ENCODE measurements at regions not wholly inside any gene's neighbourhood (a gene's known extent, or its start where the extent isn't known, plus 50 kb on each side); places are given as distances from the start of the nearest gene placed in this dataset.

DNA sequence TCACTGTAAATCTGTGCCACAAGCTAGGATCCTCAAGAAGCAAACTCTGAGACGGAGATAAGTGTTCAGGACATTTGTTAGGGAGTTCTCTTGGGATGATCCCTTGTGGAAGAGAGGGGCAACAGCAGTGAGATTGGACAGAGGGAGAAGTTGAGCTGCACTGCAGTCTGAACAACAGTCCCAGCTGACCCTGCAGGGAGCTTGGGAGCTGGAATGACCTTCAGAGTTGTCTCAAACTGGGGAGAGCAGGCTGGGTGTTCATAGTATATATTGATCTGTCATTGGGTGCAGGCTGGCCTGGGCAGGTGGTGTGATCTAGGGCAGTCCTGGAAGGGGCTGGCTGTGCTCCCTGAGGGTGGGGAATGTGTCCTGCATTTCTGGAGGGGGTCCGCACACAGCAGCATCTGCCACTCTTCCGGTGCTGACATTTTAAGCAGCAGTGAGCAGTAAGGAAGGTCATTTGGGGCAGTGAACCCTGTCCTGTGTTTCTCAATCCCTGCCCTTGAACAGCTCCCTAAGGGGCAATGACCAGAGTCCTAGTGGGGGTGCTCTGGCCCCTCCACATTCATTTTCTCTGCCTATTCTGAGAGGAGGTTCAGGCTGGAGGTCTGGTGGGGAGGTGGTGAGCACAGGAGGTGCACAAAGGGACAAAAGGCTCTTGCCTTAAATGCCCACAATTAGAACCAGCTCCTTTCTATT, 90.2 kb upstream of the PPM1J start:
- Histone ChIP-seq H3K4me1 (ENCODE audit: control insufficient read depth, insufficient read depth, low read length) (no peaks in the 10 kb centered on the region), H3K9me3 (ENCODE audit: control insufficient read depth, insufficient read depth, low read depth, low read length) (no peaks in the 10 kb centered on the region), H3K4me3 (ENCODE audit: low read depth, low read length) (no peak overlapping the region), H3K27ac (ENCODE audit: extremely low read depth, low read depth, low read length) (no peak overlapping the region), H3K36me3 (ENCODE audit: control insufficient read depth in 2 of 2, insufficient read depth in 1 of 2, low read length in 2 of 2) (no peaks in the 10 kb centered on the region)
- TF ChIP-seq, protein P1, sequence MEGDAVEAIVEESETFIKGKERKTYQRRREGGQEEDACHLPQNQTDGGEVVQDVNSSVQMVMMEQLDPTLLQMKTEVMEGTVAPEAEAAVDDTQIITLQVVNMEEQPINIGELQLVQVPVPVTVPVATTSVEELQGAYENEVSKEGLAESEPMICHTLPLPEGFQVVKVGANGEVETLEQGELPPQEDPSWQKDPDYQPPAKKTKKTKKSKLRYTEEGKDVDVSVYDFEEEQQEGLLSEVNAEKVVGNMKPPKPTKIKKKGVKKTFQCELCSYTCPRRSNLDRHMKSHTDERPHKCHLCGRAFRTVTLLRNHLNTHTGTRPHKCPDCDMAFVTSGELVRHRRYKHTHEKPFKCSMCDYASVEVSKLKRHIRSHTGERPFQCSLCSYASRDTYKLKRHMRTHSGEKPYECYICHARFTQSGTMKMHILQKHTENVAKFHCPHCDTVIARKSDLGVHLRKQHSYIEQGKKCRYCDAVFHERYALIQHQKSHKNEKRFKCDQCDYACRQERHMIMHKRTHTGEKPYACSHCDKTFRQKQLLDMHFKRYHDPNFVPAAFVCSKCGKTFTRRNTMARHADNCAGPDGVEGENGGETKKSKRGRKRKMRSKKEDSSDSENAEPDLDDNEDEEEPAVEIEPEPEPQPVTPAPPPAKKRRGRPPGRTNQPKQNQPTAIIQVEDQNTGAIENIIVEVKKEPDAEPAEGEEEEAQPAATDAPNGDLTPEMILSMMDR (tag by site-specific recombination; IDR thresholded peaks at IDR 0.05), result no peak
- TF ChIP-seq ZNF558 (tag by site-specific recombination; IDR thresholded peaks at IDR 0.05), result no peak
- TF ChIP-seq ZNF223 (tag by site-specific recombination; IDR thresholded peaks at IDR 0.05), result no peak
- TF ChIP-seq, protein P2, sequence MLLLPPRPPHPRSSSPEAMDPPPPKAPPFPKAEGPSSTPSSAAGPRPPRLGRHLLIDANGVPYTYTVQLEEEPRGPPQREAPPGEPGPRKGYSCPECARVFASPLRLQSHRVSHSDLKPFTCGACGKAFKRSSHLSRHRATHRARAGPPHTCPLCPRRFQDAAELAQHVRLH (tag by site-specific recombination; IDR thresholded peaks at IDR 0.05), result no peak
- no peak for TF ChIP-seq ZNF510 (tag by site-specific recombination; IDR thresholded peaks at IDR 0.05; ENCODE audit: insufficient replicate concordance)
- no peak for TF ChIP-seq ZNF629 (tag by site-specific recombination; IDR thresholded peaks at IDR 0.05)
- TF ChIP-seq ZNF23 (tag by site-specific recombination; IDR thresholded peaks at IDR 0.05; ENCODE audit: borderline replicate concordance), result no peak
- no peak for TF ChIP-seq ZNF670 (tag by site-specific recombination; IDR thresholded peaks at IDR 0.05; ENCODE audit: low read depth)
- TF ChIP-seq SCRT1 (tag by site-specific recombination; IDR thresholded peaks at IDR 0.05; ENCODE audit: borderline replicate concordance), result no peak
- no peak for TF ChIP-seq ZNF488 (tag by site-specific recombination; IDR thresholded peaks at IDR 0.05)
- no peak for TF ChIP-seq ZNF169 (tag by site-specific recombination; IDR thresholded peaks at IDR 0.05)
- no peak for TF ChIP-seq ZNF843 (tag by site-specific recombination; IDR thresholded peaks at IDR 0.05)
- TF ChIP-seq ZNF768 (tag by site-specific recombination; IDR thresholded peaks at IDR 0.05), result no peak
- TF ChIP-seq, protein P3, sequence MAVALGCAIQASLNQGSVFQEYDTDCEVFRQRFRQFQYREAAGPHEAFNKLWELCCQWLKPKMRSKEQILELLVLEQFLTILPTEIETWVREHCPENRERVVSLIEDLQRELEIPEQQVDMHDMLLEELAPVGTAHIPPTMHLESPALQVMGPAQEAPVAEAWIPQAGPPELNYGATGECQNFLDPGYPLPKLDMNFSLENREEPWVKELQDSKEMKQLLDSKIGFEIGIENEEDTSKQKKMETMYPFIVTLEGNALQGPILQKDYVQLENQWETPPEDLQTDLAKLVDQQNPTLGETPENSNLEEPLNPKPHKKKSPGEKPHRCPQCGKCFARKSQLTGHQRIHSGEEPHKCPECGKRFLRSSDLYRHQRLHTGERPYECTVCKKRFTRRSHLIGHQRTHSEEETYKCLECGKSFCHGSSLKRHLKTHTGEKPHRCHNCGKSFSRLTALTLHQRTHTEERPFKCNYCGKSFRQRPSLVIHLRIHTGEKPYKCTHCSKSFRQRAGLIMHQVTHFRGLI (tag by site-specific recombination; IDR thresholded peaks at IDR 0.05), result no peak
- TF ChIP-seq ZNF518A (tag by site-specific recombination; conservative IDR thresholded peaks at IDR 0.05; ENCODE audit: low read depth), result no peak
- no peak for TF ChIP-seq ZNF610 (tag by site-specific recombination; IDR thresholded peaks at IDR 0.05; ENCODE audit: borderline replicate concordance)
- TF ChIP-seq ZIC2 (tag by site-specific recombination; IDR thresholded peaks at IDR 0.05), result no peak
- CTCF ChIA-PET, result interaction anchor here (0.6 to 13.5 kb wide), 18 partner anchors 8 to 439 kb away, joined by 3 to 417 read pairs (median 4); partner anchors contain the start of genes LRIG2 and PPM1J
- POLR2A ChIA-PET, result interaction anchor here (1.8 kb wide), 1 partner anchor 90 kb away, joined by 7 read pairs; the partner anchor contains the start of gene PPM1J

All from HEK293 (cell line).